HG02642 (cell line): ENCODE measurements at regions not wholly inside any gene's neighbourhood (a gene's known extent, or its start where the extent isn't known, plus 50 kb on each side); places are given as distances from the start of the nearest gene placed in this dataset.

Experiments
- ATAC-seq: cut with Tn5 transposase; IDR thresholded peaks from one replicate; pipeline ENCODE4 v1.9.1; 2021; ENCODE audit warnings: mild to moderate bottlenecking; ENCODE audit not compliant: unreplicated experiment, poor library complexity

DNA sequence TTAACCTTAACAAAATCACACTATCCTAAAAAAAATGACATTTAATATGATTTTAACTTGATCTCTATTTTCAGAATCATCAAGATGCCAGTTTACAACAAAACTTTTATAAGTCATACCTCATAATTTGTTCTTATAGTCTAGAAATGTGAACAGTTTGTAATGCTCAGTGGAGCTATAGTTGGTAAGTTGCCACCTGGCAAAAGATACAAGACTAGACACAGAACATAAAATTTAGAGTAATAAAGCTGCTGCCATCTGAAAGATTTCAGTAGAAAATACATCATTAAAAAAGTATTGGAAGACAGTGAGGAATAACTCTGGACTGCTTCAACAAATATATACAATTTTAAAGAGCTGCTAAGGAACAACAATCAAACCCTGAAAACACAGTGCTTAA lies 233.8 kb downstream of the GABRG2 start:
- ATAC-seq = no peak

DNA sequence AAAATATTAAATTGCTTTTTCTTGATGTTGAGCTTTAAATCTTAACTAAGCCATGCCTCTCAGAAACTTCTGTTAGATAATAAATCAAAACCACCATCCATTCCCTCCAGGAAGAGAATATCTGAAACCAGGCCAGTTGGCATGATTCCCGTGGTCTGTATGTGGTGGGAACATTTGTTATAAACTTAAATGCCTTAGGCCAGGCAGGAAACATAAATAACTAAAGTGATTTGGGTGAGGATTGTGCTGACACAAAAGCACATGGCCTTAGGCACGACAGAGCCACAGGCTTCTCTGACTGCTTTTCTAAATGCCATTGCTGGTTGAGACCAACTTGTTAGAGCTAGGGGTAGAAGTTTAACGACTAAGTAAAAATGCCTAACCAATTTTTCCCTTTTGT lies 255.9 kb downstream of the GABRG2 start:
- ATAC-seq = no peak

DNA sequence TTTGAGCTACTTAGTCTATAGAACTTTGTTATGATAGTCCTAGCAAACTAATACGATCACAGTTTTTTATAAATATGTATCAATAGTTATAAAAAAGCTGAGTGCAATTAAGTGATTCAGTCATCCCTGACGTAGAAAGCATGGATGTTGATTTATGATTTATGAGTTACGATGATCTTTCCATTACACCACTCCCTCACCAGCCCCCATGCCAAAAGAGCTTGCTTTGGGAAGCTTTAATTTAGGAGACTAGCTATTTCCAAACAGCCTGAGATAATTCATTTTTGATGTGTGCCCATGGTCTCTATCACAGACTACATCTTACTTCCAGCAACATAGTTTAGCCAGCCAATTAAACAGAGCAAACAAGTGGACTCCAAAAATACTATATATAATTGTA lies 256.8 kb downstream of the GABRG2 start:
- no peak for ATAC-seq

DNA sequence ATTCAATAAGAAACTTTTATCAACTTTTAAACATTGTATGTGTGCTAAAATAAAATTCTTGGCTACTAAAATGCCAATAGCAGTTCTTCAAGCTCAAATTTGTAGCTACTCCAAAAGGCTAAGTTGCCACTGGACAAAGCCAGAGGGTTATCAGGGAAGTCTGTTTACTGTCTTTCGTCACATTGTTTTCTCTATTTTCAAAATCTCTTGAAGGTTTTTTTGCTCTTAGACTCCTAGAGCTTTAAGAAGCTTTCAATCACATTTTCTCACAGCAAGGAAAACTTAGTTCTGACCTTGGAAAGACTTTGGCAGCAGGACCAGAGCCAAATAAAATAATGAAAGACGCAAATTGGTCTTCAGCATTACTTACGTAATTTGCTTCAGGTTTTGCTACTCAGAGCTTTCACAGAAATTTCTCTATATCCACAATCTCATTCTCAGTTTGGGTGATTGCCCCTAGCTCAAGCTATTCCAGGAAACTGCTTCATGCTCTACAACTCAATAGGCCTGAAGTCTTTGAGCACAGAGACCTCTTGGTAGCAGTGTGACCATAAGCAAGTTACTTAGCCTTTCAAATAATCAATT lies 257.7 kb downstream of the GABRG2 start:
- no peak for ATAC-seq

DNA sequence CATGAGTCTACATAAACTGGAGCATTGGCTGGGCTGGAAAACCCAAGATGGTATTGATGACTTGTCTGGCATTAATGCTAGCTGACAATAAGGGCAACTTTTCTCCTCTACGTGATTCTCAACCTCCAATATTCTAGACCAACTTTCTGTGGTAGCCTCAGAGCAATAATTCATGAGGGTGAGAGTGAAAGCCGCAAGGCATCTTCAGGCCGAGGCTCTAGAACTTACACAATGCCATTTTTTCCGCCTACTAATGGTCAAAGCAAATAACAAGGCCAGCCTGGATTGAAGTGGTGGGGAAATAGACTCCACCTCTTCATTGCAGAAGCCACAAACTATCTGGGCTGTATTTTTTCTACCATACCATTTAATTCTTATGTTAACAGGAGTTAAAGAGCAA lies 267.4 kb downstream of the GABRG2 start:
- ATAC-seq = no peak

DNA sequence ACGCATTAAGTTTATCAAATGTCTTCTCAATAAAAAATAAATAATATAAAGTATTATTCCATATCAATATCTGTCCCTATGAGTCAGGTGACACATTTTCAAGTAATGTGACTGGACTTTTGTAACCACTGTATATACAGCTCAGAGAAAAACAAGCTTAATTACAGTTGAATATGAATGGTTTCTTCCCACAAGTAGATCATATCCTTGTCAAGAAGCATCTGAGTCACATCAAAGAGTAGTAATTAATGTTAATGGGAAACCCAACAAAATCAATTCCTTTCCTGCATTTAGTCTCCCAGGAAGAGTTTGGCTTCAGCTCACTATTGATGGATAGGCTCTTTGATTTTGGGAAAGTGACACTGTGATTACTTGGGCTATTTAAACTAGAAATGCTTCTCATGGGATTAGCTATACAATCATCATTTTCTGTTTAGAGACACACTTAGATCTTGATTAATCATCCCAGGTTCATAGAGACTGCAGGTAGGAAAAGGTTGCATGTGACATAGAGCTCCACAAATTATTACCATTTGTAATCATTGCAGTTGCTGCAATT lies 292.9 kb downstream of the GABRG2 start:
- ATAC-seq = no peak

DNA sequence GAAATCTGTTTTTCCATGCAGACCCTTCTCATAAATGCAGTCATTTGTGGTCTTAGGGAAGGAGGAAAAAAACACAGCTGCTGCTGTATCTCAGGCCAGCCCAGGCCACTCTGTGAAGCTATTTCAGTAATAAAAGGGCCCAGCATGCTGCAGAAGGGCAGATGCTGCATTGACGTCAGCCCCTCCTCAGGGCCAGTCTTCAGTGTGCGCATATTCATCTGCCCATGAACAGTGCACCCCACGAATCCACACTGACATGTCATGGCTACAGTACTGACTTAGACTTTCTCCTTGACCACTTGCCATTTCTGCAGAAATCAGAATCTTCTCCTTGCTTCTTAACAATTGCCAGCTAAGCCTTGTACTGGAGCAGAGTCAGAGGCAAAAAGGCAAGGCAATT lies 304.7 kb downstream of the GABRG2 start:
- no peak for ATAC-seq

DNA sequence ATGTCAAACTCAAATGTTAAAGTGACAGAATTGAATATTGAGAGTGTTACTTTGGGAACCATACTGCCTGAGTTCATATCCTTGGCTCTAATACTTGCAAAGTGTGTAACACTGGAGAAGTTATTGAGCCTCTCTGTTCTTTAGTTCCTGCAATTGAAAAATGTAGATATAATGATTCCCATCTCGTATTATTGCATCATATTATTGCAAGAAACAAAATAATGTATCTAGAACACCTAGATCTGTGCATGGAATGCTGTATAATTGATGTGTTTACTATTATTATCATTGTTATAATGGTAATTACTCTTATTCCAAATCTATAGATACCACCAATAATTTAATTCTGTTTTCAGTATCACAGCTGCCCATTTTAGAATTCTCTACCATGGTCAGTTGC lies 310.3 kb downstream of the GABRG2 start:
- ATAC-seq = no peak

DNA sequence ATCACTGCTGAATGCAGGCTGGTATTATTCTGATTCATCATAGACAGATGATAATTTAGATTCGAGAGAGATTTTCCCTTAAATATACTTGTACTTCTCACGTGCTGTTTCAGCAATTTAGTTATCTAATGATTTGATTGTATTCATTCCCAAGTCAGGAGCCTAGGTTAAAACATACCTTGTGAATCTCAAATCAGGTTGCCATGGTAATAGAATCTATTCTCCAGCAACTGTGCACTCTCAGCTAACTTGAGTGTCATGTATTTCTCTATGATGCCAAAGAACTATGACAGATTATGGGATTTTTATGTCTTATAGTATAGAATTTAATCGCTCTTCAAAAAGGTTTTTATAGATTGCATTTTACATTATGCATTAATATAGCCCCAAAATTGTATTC lies 315.3 kb downstream of the GABRG2 start:
- ATAC-seq = no peak

DNA sequence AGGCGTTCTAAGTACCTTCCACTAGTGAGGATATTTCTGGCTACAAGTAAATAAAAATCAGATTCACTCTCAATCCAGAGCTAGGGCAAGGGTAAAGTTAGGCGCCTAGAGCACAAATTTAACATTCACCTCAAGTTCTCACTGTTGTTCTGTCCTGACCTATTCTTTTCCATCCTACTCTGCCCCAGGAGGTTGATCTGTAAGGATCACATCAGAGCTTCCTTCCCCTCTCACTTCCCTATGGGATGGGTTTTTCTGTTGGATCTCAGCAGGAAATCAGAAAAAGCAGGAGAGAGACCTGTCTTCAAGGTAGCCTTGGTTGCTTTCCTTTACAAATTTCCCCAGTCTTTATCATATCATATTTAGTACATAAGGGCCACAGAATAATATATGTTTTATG lies 316.7 kb downstream of the GABRG2 start:
- ATAC-seq = no peak

DNA sequence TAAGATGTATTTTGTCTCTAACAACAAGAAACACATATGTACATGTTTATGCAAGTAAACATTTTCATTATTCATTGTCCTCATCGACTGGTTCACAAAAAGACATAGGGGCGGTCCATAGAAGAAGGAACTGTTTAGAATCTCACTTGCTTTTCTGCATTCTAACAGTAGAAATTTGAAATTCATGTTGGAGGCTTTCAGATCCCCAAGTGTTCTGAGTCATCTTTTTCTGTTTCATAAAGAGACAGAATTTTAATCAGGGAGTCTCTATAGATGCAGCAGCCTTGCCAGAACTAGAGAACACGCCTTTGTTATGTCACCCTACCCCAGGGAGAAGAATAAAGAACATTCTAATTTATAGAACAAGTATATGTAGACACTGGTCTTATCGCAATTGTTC lies 324.3 kb downstream of the GABRG2 start:
- ATAC-seq = no peak

DNA sequence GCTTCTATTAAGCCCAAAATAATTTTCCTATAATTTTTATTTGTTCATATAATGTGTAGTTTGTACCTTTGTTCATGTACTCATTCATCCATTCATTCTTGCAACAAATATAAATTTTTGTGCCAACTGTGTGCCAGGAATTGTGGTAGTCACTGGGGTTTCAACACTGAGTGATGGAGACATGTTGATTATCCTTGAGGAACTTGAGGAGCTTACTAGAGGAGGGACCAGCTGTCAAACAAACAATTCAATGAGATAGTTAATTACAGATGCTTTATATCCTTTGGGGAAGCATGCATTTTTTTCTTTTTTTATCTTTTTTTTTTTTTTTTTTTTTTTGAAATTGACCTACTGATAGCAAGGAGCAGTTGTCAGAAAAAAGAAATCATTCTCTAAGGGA lies 324.8 kb downstream of the GABRG2 start:
- no peak for ATAC-seq

DNA sequence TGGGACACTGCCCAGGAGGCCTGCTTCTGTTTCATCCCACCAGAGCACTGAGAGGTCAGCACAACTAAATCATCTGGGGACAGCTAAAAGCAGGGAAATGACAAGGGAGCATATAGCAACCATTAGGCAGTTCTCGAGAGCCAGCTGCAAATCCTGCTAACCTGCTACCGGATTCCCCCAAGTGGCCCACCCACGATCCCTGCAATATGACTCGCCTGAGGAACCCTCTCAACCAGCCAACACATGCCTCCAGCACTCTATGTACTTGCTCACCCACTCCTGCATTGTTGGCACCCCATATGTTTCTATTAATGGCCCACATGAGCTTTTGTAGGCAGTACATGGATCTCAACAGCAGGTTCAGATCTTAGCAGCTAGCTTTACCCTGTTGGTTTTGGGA lies 326.0 kb downstream of the GABRG2 start:
- no peak for ATAC-seq

DNA sequence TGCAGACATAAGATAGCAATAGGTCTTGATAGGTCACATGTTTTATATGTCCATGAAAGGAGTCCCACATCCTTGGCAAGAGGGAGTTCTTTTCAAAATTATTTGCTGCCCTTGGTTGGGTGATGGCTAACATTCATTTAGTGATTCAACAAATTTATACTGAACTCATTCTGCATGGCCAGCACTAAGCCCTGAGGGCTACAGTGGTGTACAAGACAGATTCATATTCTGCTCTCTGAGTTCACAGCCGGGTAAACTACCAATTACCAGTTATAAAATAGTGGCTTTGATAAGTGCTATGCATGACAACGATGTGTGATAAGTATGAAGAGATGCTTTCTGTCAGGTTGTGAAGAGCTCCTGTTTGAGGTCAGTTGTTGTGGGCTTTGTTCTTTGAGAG lies 340.0 kb downstream of the GABRG2 start:
- ATAC-seq = no peak

DNA sequence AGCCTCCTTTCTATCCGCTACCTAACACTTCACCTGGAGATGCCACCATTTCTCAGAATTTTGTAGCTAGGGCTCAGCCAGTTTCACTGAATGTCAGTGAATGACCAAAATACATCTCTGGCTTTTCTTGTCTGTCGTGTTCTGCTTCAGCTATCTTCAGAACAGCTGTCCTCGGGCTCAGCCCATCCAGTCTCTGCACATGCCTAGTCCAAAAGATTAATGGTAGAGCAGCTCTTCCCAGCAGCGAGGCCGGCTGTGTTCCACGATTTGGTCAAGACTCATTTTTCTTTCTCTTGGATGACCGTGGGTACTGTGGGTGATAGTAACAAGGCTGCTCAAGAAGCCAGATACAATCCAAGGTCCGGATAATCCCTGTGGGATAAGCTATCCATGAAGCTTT lies 342.8 kb downstream of the GABRG2 start:
- no peak for ATAC-seq

DNA sequence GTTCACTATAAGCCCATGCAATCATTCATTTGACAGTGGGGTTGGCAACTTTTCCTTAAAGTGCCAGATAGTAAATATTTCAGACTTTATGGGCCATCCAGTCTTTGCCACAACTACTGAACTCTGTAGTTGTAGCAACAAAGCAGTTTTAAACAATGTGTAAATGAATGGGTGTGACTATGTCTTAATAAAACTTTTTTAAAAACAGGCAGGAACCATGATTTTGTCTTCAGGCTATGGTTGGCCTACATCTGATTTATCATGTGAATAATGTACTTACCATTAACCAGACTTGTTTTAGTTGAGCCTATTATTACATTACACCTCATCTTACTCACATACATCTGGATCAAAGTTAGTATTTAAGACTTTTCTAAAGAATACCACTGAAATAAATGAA lies 361.6 kb downstream of the GABRG2 start:
- ATAC-seq = no peak

DNA sequence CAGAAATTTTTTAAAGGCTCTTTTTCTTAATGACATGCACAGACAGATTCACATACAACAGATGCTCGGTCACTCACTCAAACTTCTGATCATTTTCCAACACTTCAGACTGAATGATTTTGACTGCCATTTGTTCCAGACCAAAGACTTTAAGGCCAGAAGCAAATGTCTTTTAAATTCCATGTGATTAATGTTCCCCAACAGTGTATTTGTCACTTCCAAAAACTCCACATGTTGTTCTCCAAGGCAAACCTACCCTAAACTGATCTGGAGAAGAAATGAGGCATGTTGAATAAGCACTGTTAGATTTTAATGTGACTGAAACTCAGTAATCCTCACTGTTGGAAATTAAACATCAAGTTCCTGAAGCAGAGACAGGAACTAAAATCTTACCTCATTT lies 366.7 kb downstream of the GABRG2 start:
- ATAC-seq = no peak

DNA sequence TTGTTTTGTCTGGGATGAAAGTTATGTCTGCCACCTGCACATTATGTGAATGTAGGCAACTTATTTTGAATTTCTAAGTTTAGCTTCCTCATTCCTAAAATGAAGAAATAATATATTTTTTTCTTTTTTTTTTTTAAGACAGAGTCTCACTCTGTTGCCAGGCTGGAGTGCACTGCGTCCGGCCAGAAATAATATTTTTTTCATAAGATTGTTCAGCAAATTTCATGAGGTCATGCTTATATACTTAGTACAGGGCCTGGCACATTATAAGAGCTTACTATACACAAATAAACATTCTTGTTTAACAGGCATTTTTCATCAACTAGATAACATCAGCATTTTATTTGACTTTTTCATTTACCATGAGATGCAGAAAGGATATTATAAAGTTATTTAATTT lies 368.5 kb downstream of the GABRG2 start:
- no peak for ATAC-seq

DNA sequence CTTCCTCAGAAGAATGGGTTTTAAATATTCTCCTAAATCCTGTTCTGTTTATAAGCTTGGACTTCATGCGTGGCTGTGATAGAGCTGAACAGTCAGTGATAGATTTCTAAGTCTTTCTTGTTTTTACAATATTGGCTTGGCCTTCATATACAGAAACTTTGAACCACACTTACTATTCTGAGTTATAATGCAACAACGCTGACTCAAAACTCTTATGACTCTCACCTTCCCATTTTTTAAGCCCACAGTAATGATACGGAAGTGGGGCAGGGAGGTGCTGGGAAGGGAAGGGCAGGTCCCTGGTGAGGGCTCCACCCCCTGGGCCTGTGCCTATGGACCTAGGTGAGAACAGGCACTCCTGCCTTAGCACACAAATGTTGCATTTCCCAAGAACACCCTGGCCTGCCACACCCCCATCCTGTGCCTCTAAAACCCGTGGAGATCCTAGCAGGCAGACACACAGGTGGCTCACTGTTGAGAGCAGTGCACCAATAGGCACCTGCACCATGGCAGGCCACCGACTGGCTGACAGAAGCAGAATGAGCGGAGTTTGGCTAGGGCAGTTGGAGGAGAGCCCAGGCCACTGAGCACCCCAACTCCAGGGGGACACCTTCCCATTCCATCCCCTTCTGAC lies 376.7 kb downstream of the GABRG2 start:
- no peak for ATAC-seq

DNA sequence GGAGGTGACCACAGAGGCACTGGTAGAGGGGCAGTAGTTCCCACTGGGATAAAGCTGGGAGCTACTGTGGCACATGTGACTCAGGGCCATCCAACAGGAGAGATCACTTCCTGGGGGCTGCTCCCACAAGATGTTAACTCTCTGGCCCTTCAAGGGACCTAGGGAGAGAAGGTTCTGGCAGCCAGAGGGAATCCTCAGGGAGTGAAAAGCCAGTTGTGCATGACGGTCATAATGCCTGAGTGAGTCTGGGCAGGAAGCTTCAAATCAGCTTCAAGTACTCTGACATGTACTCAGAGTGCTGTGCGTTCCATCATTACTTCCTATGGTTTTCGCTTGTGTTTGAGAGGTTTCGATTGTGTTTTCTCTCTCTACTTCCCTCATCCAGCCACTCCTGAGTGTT lies 388.5 kb downstream of the GABRG2 start:
- ATAC-seq = no peak

DNA sequence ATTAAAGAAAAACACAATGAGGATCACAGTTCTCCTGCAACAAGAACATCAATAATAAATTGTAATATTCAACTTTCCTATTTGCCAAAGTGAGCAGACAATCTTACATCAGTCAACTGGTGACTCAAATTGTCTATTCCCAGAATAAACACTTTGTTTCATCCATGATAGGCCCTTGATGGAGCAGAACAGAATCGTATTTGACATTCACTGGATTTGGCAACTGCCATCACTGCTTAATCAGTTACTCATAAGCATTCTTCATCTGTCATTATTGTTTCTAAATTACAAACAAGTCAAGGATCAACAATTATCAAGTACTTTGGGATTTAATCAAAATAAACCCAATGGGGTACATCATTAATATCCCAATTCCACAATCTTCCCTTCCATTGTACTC lies 398.4 kb downstream of the GABRG2 start:
- no peak for ATAC-seq

DNA sequence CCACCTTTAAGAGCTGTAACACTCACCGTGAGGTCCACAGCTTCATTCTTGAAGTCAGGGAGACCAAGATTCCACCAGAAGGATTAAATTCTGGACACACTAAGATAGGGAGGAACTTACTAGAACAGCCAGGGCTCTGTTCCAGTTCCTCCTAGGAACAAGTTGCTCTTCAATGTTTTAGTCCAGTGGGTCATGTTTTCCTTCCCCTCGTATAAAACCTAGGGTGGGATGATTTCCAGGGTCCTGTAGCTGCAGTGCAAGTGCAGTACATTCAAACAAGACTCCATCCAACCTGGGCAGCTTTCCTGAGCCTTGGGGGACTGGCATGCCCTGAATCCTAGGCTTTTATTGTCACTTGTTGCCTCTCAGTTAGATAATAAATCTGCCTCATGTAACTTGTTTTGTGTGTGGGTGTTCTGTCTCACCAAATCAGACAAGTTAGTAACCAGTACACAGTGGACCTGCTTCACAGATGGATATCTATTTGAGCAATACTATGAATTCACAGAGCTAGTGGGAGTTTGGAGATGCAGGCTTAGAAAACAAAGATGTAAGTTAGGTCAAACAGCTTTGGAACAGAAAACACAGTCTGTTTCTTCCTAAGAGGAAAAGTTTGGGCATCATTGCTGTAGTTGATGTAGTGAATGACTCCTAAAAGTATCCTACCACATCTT lies 405.6 kb downstream of the GABRG2 start:
- ATAC-seq = no peak
